Lung (tissue), 11 donors: ENCODE measurements at regions not wholly inside any gene's neighbourhood (a gene's known extent, or its start where the extent isn't known, plus 50 kb on each side); places are given as distances from the start of the nearest gene placed in this dataset.
A peak's percentile ranks its signal among the peaks of the same experiment; 100 is the strongest.

Source experiments
- ATAC-seq: fragments of 200-7000 bp; cut with Tn5 transposase; one replicate; pipeline ENCODE4 v1.9.1; 2020; ENCODE audit warnings: moderate number of reproducible peaks; ENCODE audit not compliant: insufficient read depth, low FRiP score
- DNase-seq, 3 donors: peaks; one replicate each; pipeline ENCODE4 v3.0.0-alpha.2; 2013 to 2017
- H3K27ac ChIP-seq, 2 donors: one replicate each; pipeline ENCODE4 v1.5.1; 2013; ENCODE audit warnings: mild to moderate bottlenecking in 2 of 2, moderate library complexity in 2 of 2, control low read depth in 1 of 2, inconsistent platforms in 1 of 2, low read depth in 1 of 2, low read length in 1 of 2
- H3K27me3 ChIP-seq, 3 donors: one replicate each; pipeline ENCODE4 v1.5.1; 2013; ENCODE audit warnings: low read length in 2 of 3; ENCODE audit not compliant: control insufficient read depth in 3 of 3, insufficient read depth in 3 of 3
- H3K36me3 ChIP-seq, 4 donors: one replicate each; pipeline ENCODE4 v1.5.1; 2013; ENCODE audit warnings: low read length in 4 of 4, mild to moderate bottlenecking in 1 of 4, moderate library complexity in 1 of 4; ENCODE audit not compliant: control insufficient read depth in 4 of 4, insufficient read depth in 4 of 4
- H3K4me1 ChIP-seq, 5 donors: one replicate each; pipeline ENCODE4 v1.5.1; 2013; ENCODE audit warnings: low read length in 5 of 5, mild to moderate bottlenecking in 2 of 5, moderate library complexity in 1 of 5; ENCODE audit not compliant: control insufficient read depth in 5 of 5, insufficient read depth in 5 of 5
- H3K4me3 ChIP-seq: one replicate; pipeline ENCODE4 v1.5.1; 2013; ENCODE audit warnings: mild to moderate bottlenecking, control low read depth, moderate library complexity
- H3K9ac ChIP-seq, 2 donors: one replicate each; pipeline ENCODE4 v1.5.1; 2013; ENCODE audit warnings: low read length in 2 of 2, control low read depth in 1 of 2; ENCODE audit not compliant: insufficient read depth in 1 of 2
- H3K9me3 ChIP-seq, 4 donors: one replicate each; pipeline ENCODE4 v1.5.1; 2013; ENCODE audit warnings: low read length in 3 of 4, mild to moderate bottlenecking in 1 of 4, moderate library complexity in 1 of 4; ENCODE audit not compliant: control insufficient read depth in 4 of 4, insufficient read depth in 3 of 4
- CTCF ChIP-seq: IDR thresholded peaks from 2 replicates; pipeline ENCODE4 v1.5.1; 2012; ENCODE audit warnings: mild to moderate bottlenecking; ENCODE audit errors: control extremely low read depth, extremely low read depth
- WGBS, 2 donors: extraction: QIAGEN DNeasy Blood & Tissue Kit; methylation state at CpG; one replicate each; pipeline ENCODE4 v1.1.7; 2013; 5-methylcytosine and 5-hydroxymethylcytosine counted together
- donor health status: control.
- donor health status: control.
- donor health status: Bipolar disorder and iron deficiency.
- donor health status: healthy.
- donor health status: DM: yes; HTN: yes; CAD: no.

GRCh38 chr4:26065833-26066232, 151.8 kb downstream of the SMIM20 start:
- Histone ChIP-seq H3K36me3 (no peaks in the 10 kb centered on the region), H3K9me3 (no peaks in the 10 kb centered on the region), H3K9ac (no peak overlapping the region), H3K4me3 (no peak overlapping the region), H3K27ac (no peak overlapping the region), H3K27me3 (no peaks in the 10 kb centered on the region), H3K4me1 (peaks cover 0 to 9% (median 0%) of the 10 kb centered on the region in 5 donors)
- no peak for TF ChIP-seq CTCF
- DNase-seq (no peak), ATAC-seq (no peak)
- WGBS, 2 donors, result 87 to 89% methylated on average over 7 of the region's 7 CpGs

GRCh38 chr4:26067035-26067434, 153.0 kb downstream of the SMIM20 start:
- no peak for DNase-seq
- ATAC-seq, result no peak
- Histone ChIP-seq H3K9ac (no peak overlapping the region), H3K4me1 (peaks cover 0 to 4% (median 0%) of the 10 kb centered on the region in 5 donors), H3K4me3 (no peak overlapping the region), H3K36me3 (no peaks in the 10 kb centered on the region), H3K27me3 (no peaks in the 10 kb centered on the region), H3K27ac (no peak overlapping the region), H3K9me3 (no peaks in the 10 kb centered on the region)
- 86 to 90% methylated on average over 5 of the region's 5 CpGs for WGBS, 2 donors
- TF ChIP-seq CTCF, result no peak

GRCh38 chr4:26069218-26069617, 155.2 kb downstream of the SMIM20 start:
- WGBS, 2 donors, result 63 to 64% methylated on average over 4 of the region's 4 CpGs
- DNase-seq (peak in 1 of 3 donors; percentile 40), ATAC-seq (no peak)
- no peaks in the 10 kb centered on the region for H3K9me3 ChIP-seq
- H3K27ac ChIP-seq, result no peak overlapping the region
- no peak overlapping the region for H3K9ac ChIP-seq
- peaks cover 0 to 2% (median 0%) of the 10 kb centered on the region in 5 donors for H3K4me1 ChIP-seq
- no peaks in the 10 kb centered on the region for H3K36me3 ChIP-seq
- H3K27me3 ChIP-seq, result no peaks in the 10 kb centered on the region
- H3K4me3 ChIP-seq, result no peak overlapping the region
- TF ChIP-seq CTCF, result peak; percentile 12

GRCh38 chr4:26071688-26072087, 157.7 kb downstream of the SMIM20 start:
- no peak for TF ChIP-seq CTCF
- H3K27ac ChIP-seq, result no peak overlapping the region

More at GRCh38 chr4:26071688-26072087, 157.7 kb downstream of the SMIM20 start:
- Histone ChIP-seq H3K36me3 (no peaks in the 10 kb centered on the region), H3K4me1 (peaks cover 0 to 15% (median 5%) of the 10 kb centered on the region in 5 donors), H3K27me3 (no peaks in the 10 kb centered on the region), H3K4me3 (no peak overlapping the region), H3K9me3 (peaks cover 0 to 3% (median 0%) of the 10 kb centered on the region in 4 donors), H3K9ac (no peak overlapping the region)
- no peak for ATAC-seq
- no peak for DNase-seq
- 50 to 69% methylated on average over 3 of the region's 3 CpGs for WGBS, 2 donors
